HepG2 (cell line): ENCODE measurements at regions not wholly inside any gene's neighbourhood (a gene's known extent, or its start where the extent isn't known, plus 50 kb on each side); places are given as distances from the start of the nearest gene placed in this dataset.

ENCODE experiments used
- ATAC-seq: fragments of 200-7000 bp; cut with Tn5 transposase; 3 replicates; pipeline ENCODE4 v1.9.1; 2020; ENCODE audit warnings: mild to moderate bottlenecking, moderate library complexity
- BruUV-seq: library from RNA; stranded (reverse); fragments of 400-500 nt; replicated peaks from 2 replicates; lab custom pipeline; 2021; lab: Mats Ljungman, UMichigan
- CTCF ChIA-PET: fragments of 300-600 bp; formaldehyde crosslinking; extraction: SDS; loops from one replicate; lab custom pipeline; 2021; ENCODE audit warnings: low total read pairs, inconsistent platforms, low intra/inter-chr PET ratio; lab: Yijun Ruan, JAX
- POLR2A ChIA-PET: fragments of 350-600 bp; sonication (Branson Sonifier 250); formaldehyde crosslinking; loops from one replicate; lab custom pipeline; 2020; ENCODE audit warnings: antibody characterized with exemption, inconsistent platforms; lab: Yijun Ruan, JAX
- DNase-seq: peaks from one replicate; pipeline ENCODE4 v3.0.0-alpha.2; 2015; ENCODE audit warnings: low spot score
- FAIRE-seq: peaks from 3 replicates; lab custom pipeline; 2011; peaks lifted over from hg19 to GRCh38; lab: Jason Lieb, UNC
- H2AFZ ChIP-seq: one replicate; pipeline ENCODE4 v1.6.1; 2011; ENCODE audit warnings: low read length, inconsistent platforms
- H3K27ac ChIP-seq: fragments of 300-600 bp; 3 replicates; pipeline ENCODE4 v1.8.0; 2011; ENCODE audit warnings: mixed run types, mild to moderate bottlenecking, mixed read lengths, low read length, inconsistent platforms; ENCODE audit not compliant: insufficient read depth; ENCODE audit errors: extremely low read length
- H3K27me3 ChIP-seq, 2 experiments: fragments of 200-600 bp in 1 of 2; 2 replicates in 1 of 2; 3 replicates in 1 of 2; pipeline versions ENCODE4 v1.6.0 to v1.8.0; 2011; ENCODE audit warnings: low read length in 2 of 2, mild to moderate bottlenecking in 2 of 2, moderate library complexity in 2 of 2, inconsistent platforms in 1 of 2; ENCODE audit not compliant: insufficient read depth in 2 of 2, control insufficient read depth in 1 of 2
- H3K36me3 ChIP-seq, 2 experiments: fragments of 200-600 bp in 1 of 2; replicated peaks in 1 of 2; 2 replicates in 1 of 2; 3 replicates in 1 of 2; pipeline versions ENCODE4 v1.5.1 to v1.8.0; 2011; ENCODE audit warnings: low read length in 2 of 2, inconsistent platforms in 1 of 2; ENCODE audit not compliant: insufficient read depth in 2 of 2, control insufficient read depth in 1 of 2
- H3K4me1 ChIP-seq: 2 replicates; pipeline ENCODE4 v1.5.1; 2012; ENCODE audit warnings: low read length, inconsistent platforms; ENCODE audit not compliant: insufficient read depth
- H3K4me2 ChIP-seq: 2 replicates; pipeline ENCODE4 v1.6.0; 2011; ENCODE audit warnings: low read depth, low read length, inconsistent platforms
- H3K4me3 ChIP-seq, 3 experiments: fragments of 200-600 bp in 1 of 3; sonication (generic), shearing (Covaris generic) in 1 of 3; replicated peaks in 1 of 3; 2 replicates each; pipeline ENCODE4 v1.5.1; 2011 to 2016; ENCODE audit warnings: low read length in 3 of 3, inconsistent platforms in 2 of 3, low read depth in 2 of 3, mild to moderate bottlenecking in 2 of 3, control low read depth in 1 of 3, mixed read lengths in 1 of 3; ENCODE audit not compliant: insufficient read depth in 1 of 3
- H3K79me2 ChIP-seq: one replicate; pipeline ENCODE4 v1.6.1; 2011; ENCODE audit warnings: low read length, inconsistent platforms; ENCODE audit not compliant: insufficient read depth
- H3K9ac ChIP-seq: 2 replicates; pipeline ENCODE4 v1.6.0; 2011; ENCODE audit warnings: mild to moderate bottlenecking, low read depth, low read length, inconsistent platforms; ENCODE audit not compliant: insufficient read depth
- H3K9me3 ChIP-seq: 2 replicates; pipeline ENCODE4 v1.5.1; 2012; ENCODE audit warnings: mild to moderate bottlenecking, low read length
- H4K20me1 ChIP-seq: 2 replicates; pipeline ENCODE4 v1.6.0; 2011; ENCODE audit warnings: inconsistent platforms, mild to moderate bottlenecking, low read length, moderate library complexity; ENCODE audit not compliant: insufficient read depth
- HNF4A ChIP-seq: sonication (generic); formaldehyde crosslinking; IDR thresholded peaks from 2 replicates; pipeline ENCODE4 v1.4.0; 2020; ENCODE audit warnings: missing genetic modification reagents
- KLF12 ChIP-seq: sonication (generic); formaldehyde crosslinking; IDR thresholded peaks from 2 replicates; pipeline ENCODE4 v1.4.0; 2020; ENCODE audit warnings: missing genetic modification reagents, borderline replicate concordance
- SMAD1 ChIP-seq: sonication (generic); formaldehyde crosslinking; IDR thresholded peaks from 2 replicates; pipeline ENCODE4 v1.4.0; 2020; ENCODE audit warnings: missing genetic modification reagents, low read depth, mild to moderate bottlenecking, borderline replicate concordance
- ZNF33B ChIP-seq: sonication (generic); formaldehyde crosslinking; IDR thresholded peaks from 2 replicates; pipeline ENCODE4 v1.5.1; 2020; ENCODE audit warnings: mild to moderate bottlenecking, missing genetic modification reagents
- ZNF460 ChIP-seq: sonication (generic); formaldehyde crosslinking; IDR thresholded peaks from 2 replicates; pipeline ENCODE4 v1.5.1; 2020; ENCODE audit warnings: missing genetic modification reagents, mild to moderate bottlenecking, borderline replicate concordance
- ZNF543 ChIP-seq: sonication (generic); formaldehyde crosslinking; IDR thresholded peaks from 2 replicates; pipeline ENCODE4 v1.4.0; 2020; ENCODE audit warnings: mild to moderate bottlenecking, missing genetic modification reagents
- in situ Hi-C: cut with HindIII; loops from 2 replicates; pipeline ENCODE4 v1.10.0; 2017; ENCODE audit warnings: low pct_unique_long_range_greater_than_20kb; ENCODE audit not compliant: extremely low pct_ligation_motif_present
- intact Hi-C: fragments of 100-400 bp; cut with micrococcal nuclease; formaldehyde crosslinking; loops from one replicate; pipeline ENCODE4 v1.10.0; 2022; ENCODE audit not compliant: unreplicated experiment
- TF ChIP-seq, protein P1 (sequence below): sonication (generic); formaldehyde crosslinking; IDR thresholded peaks from 2 replicates; pipeline ENCODE4 v1.5.1; 2020; ENCODE audit warnings: missing genetic modification reagents, mild to moderate bottlenecking, borderline replicate concordance
- TF ChIP-seq, protein P2 (sequence below): sonication (generic); formaldehyde crosslinking; IDR thresholded peaks from 2 replicates; pipeline ENCODE4 v1.4.0; 2020; ENCODE audit warnings: missing genetic modification reagents

DNA sequence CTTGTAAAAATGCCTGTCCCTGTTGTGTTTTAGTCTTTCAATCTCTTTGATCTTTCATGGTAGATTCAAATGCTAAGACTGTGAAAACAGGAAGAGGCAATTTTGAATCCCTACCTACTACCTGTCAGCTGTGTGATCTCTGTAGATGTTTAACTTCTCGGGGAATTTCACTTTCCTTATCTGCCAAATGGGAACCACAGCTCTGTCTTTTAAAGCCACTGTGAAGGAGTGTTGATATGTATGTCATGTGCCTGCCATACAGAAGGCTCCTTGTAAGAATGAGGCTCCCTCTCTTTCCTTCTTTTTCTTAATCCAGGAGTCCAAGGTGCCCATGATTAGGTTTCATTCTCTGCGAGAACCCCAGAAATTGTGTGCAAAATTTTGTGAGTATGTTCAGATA, 139.6 kb upstream of the ADAMTS9 start (continued):
- TF ChIP-seq, protein P1, sequence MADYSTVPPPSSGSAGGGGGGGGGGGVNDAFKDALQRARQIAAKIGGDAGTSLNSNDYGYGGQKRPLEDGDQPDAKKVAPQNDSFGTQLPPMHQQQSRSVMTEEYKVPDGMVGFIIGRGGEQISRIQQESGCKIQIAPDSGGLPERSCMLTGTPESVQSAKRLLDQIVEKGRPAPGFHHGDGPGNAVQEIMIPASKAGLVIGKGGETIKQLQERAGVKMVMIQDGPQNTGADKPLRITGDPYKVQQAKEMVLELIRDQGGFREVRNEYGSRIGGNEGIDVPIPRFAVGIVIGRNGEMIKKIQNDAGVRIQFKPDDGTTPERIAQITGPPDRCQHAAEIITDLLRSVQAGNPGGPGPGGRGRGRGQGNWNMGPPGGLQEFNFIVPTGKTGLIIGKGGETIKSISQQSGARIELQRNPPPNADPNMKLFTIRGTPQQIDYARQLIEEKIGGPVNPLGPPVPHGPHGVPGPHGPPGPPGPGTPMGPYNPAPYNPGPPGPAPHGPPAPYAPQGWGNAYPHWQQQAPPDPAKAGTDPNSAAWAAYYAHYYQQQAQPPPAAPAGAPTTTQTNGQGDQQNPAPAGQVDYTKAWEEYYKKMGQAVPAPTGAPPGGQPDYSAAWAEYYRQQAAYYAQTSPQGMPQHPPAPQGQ (CRISPR knock-in tag), result no peak

DNA sequence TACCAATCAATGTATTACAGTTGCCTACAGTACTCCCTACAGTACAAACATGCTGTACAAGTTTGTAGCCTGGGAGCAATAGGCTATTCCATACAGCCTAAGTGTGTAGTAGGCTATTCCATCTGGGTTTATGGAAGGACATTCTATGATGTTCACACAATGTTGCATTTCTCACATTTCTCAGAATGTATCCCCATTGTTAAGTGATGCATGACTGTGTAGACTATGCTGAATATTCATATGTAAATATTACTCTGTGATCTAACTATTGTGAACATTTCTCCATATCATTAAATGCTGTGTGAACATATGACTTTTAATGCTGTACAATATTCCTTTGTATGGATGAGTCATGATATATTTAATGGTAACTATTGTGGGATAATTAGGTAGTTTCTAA, 139.2 kb upstream of the ADAMTS9 start:
- Histone ChIP-seq H3K4me3 (no peak overlapping the region), H4K20me1 (no peaks in the 10 kb centered on the region), H3K27me3 (no peaks in the 10 kb centered on the region), H3K9ac (no peak overlapping the region), H3K9me3 (no peaks in the 10 kb centered on the region), H3K79me2 (no peaks in the 10 kb centered on the region), H3K27ac (no peak overlapping the region), H3K36me3 (no peaks in the 10 kb centered on the region), H2AFZ (no peak overlapping the region), H3K4me1 (no peaks in the 10 kb centered on the region), H3K4me2 (no peak overlapping the region)
- no peak for TF ChIP-seq SMAD1
- TF ChIP-seq KLF12, result no peak
- no peak for TF ChIP-seq HNF4A
- TF ChIP-seq, protein P2, sequence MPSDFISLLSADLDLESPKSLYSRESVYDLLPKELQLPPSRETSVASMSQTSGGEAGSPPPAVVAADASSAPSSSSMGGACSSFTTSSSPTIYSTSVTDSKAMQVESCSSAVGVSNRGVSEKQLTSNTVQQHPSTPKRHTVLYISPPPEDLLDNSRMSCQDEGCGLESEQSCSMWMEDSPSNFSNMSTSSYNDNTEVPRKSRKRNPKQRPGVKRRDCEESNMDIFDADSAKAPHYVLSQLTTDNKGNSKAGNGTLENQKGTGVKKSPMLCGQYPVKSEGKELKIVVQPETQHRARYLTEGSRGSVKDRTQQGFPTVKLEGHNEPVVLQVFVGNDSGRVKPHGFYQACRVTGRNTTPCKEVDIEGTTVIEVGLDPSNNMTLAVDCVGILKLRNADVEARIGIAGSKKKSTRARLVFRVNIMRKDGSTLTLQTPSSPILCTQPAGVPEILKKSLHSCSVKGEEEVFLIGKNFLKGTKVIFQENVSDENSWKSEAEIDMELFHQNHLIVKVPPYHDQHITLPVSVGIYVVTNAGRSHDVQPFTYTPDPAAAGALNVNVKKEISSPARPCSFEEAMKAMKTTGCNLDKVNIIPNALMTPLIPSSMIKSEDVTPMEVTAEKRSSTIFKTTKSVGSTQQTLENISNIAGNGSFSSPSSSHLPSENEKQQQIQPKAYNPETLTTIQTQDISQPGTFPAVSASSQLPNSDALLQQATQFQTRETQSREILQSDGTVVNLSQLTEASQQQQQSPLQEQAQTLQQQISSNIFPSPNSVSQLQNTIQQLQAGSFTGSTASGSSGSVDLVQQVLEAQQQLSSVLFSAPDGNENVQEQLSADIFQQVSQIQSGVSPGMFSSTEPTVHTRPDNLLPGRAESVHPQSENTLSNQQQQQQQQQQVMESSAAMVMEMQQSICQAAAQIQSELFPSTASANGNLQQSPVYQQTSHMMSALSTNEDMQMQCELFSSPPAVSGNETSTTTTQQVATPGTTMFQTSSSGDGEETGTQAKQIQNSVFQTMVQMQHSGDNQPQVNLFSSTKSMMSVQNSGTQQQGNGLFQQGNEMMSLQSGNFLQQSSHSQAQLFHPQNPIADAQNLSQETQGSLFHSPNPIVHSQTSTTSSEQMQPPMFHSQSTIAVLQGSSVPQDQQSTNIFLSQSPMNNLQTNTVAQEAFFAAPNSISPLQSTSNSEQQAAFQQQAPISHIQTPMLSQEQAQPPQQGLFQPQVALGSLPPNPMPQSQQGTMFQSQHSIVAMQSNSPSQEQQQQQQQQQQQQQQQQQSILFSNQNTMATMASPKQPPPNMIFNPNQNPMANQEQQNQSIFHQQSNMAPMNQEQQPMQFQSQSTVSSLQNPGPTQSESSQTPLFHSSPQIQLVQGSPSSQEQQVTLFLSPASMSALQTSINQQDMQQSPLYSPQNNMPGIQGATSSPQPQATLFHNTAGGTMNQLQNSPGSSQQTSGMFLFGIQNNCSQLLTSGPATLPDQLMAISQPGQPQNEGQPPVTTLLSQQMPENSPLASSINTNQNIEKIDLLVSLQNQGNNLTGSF (CRISPR knock-in tag), result no peak
- no peak for TF ChIP-seq ZNF543 (CRISPR knock-in tag)
- TF ChIP-seq ZNF460 (CRISPR knock-in tag), result no peak
- no peak for TF ChIP-seq ZNF33B (CRISPR knock-in tag)
- intact Hi-C loops, result no loop called here
- ChIA-PET CTCF (no interaction called here), POLR2A (no interaction called here)
- no TSS peak for BruUV-seq
- FAIRE-seq (no peak), DNase-seq (no peak), ATAC-seq (no peak)
- in situ Hi-C loops, result no loop called here
